HepG2 (cell line): ENCODE measurements at regions not wholly inside any gene's neighbourhood (a gene's known extent, or its start where the extent isn't known, plus 50 kb on each side); places are given as distances from the start of the nearest gene placed in this dataset.

Experiments
- ATAC-seq: fragments of 200-7000 bp; cut with Tn5 transposase; 3 replicates; pipeline ENCODE4 v1.9.1; 2020; ENCODE audit warnings: mild to moderate bottlenecking, moderate library complexity
- BruUV-seq: library from RNA; stranded (reverse); fragments of 400-500 nt; replicated peaks from 2 replicates; lab custom pipeline; 2021; lab: Mats Ljungman, UMichigan
- CTCF ChIA-PET: fragments of 300-600 bp; formaldehyde crosslinking; extraction: SDS; loops from one replicate; lab custom pipeline; 2021; ENCODE audit warnings: low total read pairs, inconsistent platforms, low intra/inter-chr PET ratio; lab: Yijun Ruan, JAX
- POLR2A ChIA-PET: fragments of 350-600 bp; sonication (Branson Sonifier 250); formaldehyde crosslinking; loops from one replicate; lab custom pipeline; 2020; ENCODE audit warnings: antibody characterized with exemption, inconsistent platforms; lab: Yijun Ruan, JAX
- DNase-seq: peaks from one replicate; pipeline ENCODE4 v3.0.0-alpha.2; 2015; ENCODE audit warnings: low spot score
- FAIRE-seq: peaks from 3 replicates; lab custom pipeline; 2011; peaks lifted over from hg19 to GRCh38; lab: Jason Lieb, UNC
- H2AFZ ChIP-seq: one replicate; pipeline ENCODE4 v1.6.1; 2011; ENCODE audit warnings: low read length, inconsistent platforms
- H3K27ac ChIP-seq: fragments of 300-600 bp; 3 replicates; pipeline ENCODE4 v1.8.0; 2011; ENCODE audit warnings: mixed run types, mild to moderate bottlenecking, mixed read lengths, low read length, inconsistent platforms; ENCODE audit not compliant: insufficient read depth; ENCODE audit errors: extremely low read length
- H3K27me3 ChIP-seq, 2 experiments: fragments of 200-600 bp in 1 of 2; 2 replicates in 1 of 2; 3 replicates in 1 of 2; pipeline versions ENCODE4 v1.6.0 to v1.8.0; 2011; ENCODE audit warnings: low read length in 2 of 2, mild to moderate bottlenecking in 2 of 2, moderate library complexity in 2 of 2, inconsistent platforms in 1 of 2; ENCODE audit not compliant: insufficient read depth in 2 of 2, control insufficient read depth in 1 of 2
- H3K36me3 ChIP-seq, 2 experiments: fragments of 200-600 bp in 1 of 2; replicated peaks in 1 of 2; 2 replicates in 1 of 2; 3 replicates in 1 of 2; pipeline versions ENCODE4 v1.5.1 to v1.8.0; 2011; ENCODE audit warnings: low read length in 2 of 2, inconsistent platforms in 1 of 2; ENCODE audit not compliant: insufficient read depth in 2 of 2, control insufficient read depth in 1 of 2
- H3K4me1 ChIP-seq: 2 replicates; pipeline ENCODE4 v1.5.1; 2012; ENCODE audit warnings: low read length, inconsistent platforms; ENCODE audit not compliant: insufficient read depth
- H3K4me2 ChIP-seq: 2 replicates; pipeline ENCODE4 v1.6.0; 2011; ENCODE audit warnings: low read depth, low read length, inconsistent platforms
- H3K4me3 ChIP-seq, 3 experiments: fragments of 200-600 bp in 1 of 3; sonication (generic), shearing (Covaris generic) in 1 of 3; replicated peaks in 1 of 3; 2 replicates each; pipeline ENCODE4 v1.5.1; 2011 to 2016; ENCODE audit warnings: low read length in 3 of 3, inconsistent platforms in 2 of 3, low read depth in 2 of 3, mild to moderate bottlenecking in 2 of 3, control low read depth in 1 of 3, mixed read lengths in 1 of 3; ENCODE audit not compliant: insufficient read depth in 1 of 3
- H3K79me2 ChIP-seq: one replicate; pipeline ENCODE4 v1.6.1; 2011; ENCODE audit warnings: low read length, inconsistent platforms; ENCODE audit not compliant: insufficient read depth
- H3K9ac ChIP-seq: 2 replicates; pipeline ENCODE4 v1.6.0; 2011; ENCODE audit warnings: mild to moderate bottlenecking, low read depth, low read length, inconsistent platforms; ENCODE audit not compliant: insufficient read depth
- H3K9me3 ChIP-seq: 2 replicates; pipeline ENCODE4 v1.5.1; 2012; ENCODE audit warnings: mild to moderate bottlenecking, low read length
- H4K20me1 ChIP-seq: 2 replicates; pipeline ENCODE4 v1.6.0; 2011; ENCODE audit warnings: inconsistent platforms, mild to moderate bottlenecking, low read length, moderate library complexity; ENCODE audit not compliant: insufficient read depth
- ARID2 ChIP-seq: sonication (generic); formaldehyde crosslinking; IDR thresholded peaks from 2 replicates; pipeline ENCODE4 v1.8.1; 2022; ENCODE audit warnings: mild to moderate bottlenecking, missing genetic modification reagents, borderline replicate concordance
- WGBS: methylation state at CpG from one replicate; pipeline ENCODE4 v1.1.6; 2017; ENCODE audit warnings: low lambda C conversion rate; 5-methylcytosine and 5-hydroxymethylcytosine counted together
- in situ Hi-C: cut with HindIII; loops from 2 replicates; pipeline ENCODE4 v1.10.0; 2017; ENCODE audit warnings: low pct_unique_long_range_greater_than_20kb; ENCODE audit not compliant: extremely low pct_ligation_motif_present
- intact Hi-C: fragments of 100-400 bp; cut with micrococcal nuclease; formaldehyde crosslinking; loops from one replicate; pipeline ENCODE4 v1.10.0; 2022; ENCODE audit not compliant: unreplicated experiment
- TF ChIP-seq, protein P1 (sequence below), 2 experiments: fragments of 450-650 bp in 1 of 2; sonication (generic) in 1 of 2; formaldehyde crosslinking in 1 of 2; IDR thresholded peaks; 2 replicates each; pipeline versions ENCODE4 v1.6.1 to v1.8.0; 2016 to 2022; ENCODE audit warnings: antibody characterized with exemption in 1 of 2, mild to moderate bottlenecking in 1 of 2, missing genetic modification reagents in 1 of 2

DNA sequence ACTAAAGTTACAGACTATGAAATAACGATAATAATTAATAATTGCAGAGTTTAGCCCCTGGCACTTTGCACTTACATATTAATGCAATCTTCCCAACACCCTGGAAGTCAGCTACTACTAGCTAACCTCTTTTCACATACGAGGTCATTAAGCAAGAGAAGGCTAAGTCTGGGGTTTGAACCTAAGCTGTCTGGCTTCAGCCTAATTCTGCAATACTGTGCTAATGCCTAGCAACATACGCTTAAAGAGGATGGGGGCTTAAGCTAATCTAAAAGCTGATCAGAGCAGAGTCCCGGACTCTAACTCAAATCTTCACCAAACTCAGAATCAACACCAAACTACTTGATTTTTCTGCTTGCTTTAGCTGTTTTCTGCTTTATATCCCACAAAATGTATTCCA, 168.7 kb upstream of the GNAI1 start:
- in situ Hi-C loops, result no loop called here
- no peaks in the 10 kb centered on the region for H4K20me1 ChIP-seq
- no peak overlapping the region for H3K4me2 ChIP-seq
- H3K4me3 ChIP-seq, result no peak overlapping the region
- H2AFZ ChIP-seq, result no peak overlapping the region
- H3K9me3 ChIP-seq, result no peaks in the 10 kb centered on the region
- CTCF ChIA-PET, result no interaction called here
- H3K79me2 ChIP-seq, result no peaks in the 10 kb centered on the region
- POLR2A ChIA-PET, result no interaction called here
- no peaks in the 10 kb centered on the region for H3K4me1 ChIP-seq
- ATAC-seq, result no peak
- DNase-seq, result no peak
- H3K9ac ChIP-seq, result no peak overlapping the region
- intact Hi-C loops, result no loop called here
- H3K27ac ChIP-seq, result no peak overlapping the region
- no TSS peak for BruUV-seq
- no peaks in the 10 kb centered on the region for H3K27me3 ChIP-seq
- no peak for FAIRE-seq
- TF ChIP-seq, protein P1, sequence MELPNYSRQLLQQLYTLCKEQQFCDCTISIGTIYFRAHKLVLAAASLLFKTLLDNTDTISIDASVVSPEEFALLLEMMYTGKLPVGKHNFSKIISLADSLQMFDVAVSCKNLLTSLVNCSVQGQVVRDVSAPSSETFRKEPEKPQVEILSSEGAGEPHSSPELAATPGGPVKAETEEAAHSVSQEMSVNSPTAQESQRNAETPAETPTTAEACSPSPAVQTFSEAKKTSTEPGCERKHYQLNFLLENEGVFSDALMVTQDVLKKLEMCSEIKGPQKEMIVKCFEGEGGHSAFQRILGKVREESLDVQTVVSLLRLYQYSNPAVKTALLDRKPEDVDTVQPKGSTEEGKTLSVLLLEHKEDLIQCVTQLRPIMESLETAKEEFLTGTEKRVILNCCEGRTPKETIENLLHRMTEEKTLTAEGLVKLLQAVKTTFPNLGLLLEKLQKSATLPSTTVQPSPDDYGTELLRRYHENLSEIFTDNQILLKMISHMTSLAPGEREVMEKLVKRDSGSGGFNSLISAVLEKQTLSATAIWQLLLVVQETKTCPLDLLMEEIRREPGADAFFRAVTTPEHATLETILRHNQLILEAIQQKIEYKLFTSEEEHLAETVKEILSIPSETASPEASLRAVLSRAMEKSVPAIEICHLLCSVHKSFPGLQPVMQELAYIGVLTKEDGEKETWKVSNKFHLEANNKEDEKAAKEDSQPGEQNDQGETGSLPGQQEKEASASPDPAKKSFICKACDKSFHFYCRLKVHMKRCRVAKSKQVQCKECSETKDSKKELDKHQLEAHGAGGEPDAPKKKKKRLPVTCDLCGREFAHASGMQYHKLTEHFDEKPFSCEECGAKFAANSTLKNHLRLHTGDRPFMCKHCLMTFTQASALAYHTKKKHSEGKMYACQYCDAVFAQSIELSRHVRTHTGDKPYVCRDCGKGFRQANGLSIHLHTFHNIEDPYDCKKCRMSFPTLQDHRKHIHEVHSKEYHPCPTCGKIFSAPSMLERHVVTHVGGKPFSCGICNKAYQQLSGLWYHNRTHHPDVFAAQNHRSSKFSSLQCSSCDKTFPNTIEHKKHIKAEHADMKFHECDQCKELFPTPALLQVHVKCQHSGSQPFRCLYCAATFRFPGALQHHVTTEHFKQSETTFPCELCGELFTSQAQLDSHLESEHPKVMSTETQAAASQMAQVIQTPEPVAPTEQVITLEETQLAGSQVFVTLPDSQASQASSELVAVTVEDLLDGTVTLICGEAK (IDR thresholded peaks at IDR 0.05), result no peak
- TF ChIP-seq, protein P1 (CRISPR knock-in tag; IDR thresholded peaks at IDR 0.05), result no peak
- no peak for TF ChIP-seq ARID2 (CRISPR knock-in tag)
- H3K36me3 ChIP-seq, result no peaks in the 10 kb centered on the region
- WGBS, result 2% methylated on average over 4 of the region's 4 CpGs
